ENCODE measurements at regions not wholly inside any gene's neighbourhood (a gene's known extent, or its start where the extent isn't known, plus 50 kb on each side); places are given as distances from the start of the nearest gene placed in this dataset.

DNA sequence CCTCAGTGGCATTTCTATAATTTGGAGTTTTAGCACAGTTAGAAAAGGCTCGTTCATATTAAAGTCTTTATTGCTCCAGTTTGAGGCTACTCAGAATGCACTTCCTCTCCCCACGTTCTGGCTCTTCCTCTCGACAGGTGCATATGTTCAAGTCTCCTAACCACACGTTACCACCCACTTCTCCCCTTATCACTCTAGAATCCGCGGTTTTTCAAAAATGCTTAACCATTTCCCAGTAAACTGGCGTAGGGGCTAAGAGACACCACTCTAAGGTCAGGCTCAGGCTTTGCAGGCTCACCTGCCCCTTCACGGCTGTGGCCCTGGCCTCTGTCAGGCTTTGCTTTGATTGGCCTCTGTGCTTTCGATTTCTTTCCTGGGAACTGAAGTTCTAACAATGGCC, 383.6 kb downstream of the GLRX3 start:
- Histone ChIP-seq H3K27me3 (ENCODE audit: control insufficient read depth, insufficient read depth, low read length) (no peaks in the 10 kb centered on the region), H3K36me3 (ENCODE audit: control insufficient read depth in 2 of 3, insufficient read depth in 3 of 3, low read length in 3 of 3) (no peaks in the 10 kb centered on the region), H3K9me3 (ENCODE audit: control insufficient read depth in 2 of 3, insufficient read depth in 1 of 3, low read length in 3 of 3) (no peaks in the 10 kb centered on the region), H3K27ac (ENCODE audit: low read depth in 2 of 2, low read length in 2 of 2) (no peak overlapping the region), H3K4me3 (ENCODE audit: low read length in 3 of 3) (no peak overlapping the region), H3K9ac (ENCODE audit: low read length in 3 of 3) (no peak overlapping the region), H3K4me1 (ENCODE audit: control insufficient read depth in 2 of 3, insufficient read depth in 2 of 3, low read depth in 1 of 3, low read length in 3 of 3) (no peaks in the 10 kb centered on the region)
- intact Hi-C loops (cut with DNase I) = no loop called here
- TF ChIP-seq, protein P1, sequence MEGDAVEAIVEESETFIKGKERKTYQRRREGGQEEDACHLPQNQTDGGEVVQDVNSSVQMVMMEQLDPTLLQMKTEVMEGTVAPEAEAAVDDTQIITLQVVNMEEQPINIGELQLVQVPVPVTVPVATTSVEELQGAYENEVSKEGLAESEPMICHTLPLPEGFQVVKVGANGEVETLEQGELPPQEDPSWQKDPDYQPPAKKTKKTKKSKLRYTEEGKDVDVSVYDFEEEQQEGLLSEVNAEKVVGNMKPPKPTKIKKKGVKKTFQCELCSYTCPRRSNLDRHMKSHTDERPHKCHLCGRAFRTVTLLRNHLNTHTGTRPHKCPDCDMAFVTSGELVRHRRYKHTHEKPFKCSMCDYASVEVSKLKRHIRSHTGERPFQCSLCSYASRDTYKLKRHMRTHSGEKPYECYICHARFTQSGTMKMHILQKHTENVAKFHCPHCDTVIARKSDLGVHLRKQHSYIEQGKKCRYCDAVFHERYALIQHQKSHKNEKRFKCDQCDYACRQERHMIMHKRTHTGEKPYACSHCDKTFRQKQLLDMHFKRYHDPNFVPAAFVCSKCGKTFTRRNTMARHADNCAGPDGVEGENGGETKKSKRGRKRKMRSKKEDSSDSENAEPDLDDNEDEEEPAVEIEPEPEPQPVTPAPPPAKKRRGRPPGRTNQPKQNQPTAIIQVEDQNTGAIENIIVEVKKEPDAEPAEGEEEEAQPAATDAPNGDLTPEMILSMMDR (IDR thresholded peaks at IDR 0.05; ENCODE audit: borderline replicate concordance, extremely low read depth, insufficient read depth) = no peak
- DNase-seq = no peak
- no peak for FAIRE-seq

DNA sequence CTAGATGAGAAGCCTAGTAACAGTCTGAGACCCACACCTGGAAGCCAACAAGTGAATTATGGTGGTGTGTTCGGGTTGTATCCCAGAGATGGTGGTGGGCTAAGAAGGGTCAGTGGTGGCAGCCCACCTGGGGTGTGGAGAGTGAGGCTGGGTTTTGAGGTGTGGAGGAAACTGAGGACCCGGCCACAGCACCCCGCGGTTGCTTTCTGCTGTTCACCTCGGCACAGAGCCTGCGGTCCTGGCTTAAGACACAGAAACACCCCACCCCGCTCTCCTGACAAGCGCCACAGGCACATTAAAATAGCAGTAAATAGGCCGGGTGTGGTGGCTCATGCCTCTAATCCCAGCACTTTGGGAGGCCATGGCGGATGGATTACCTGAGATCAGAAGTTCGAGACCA, 395.1 kb downstream of the GLRX3 start:
- DNase-seq (no peak), FAIRE-seq (no peak)
- no peaks in the 10 kb centered on the region for H3K4me1 ChIP-seq (ENCODE audit: control insufficient read depth in 2 of 3, insufficient read depth in 2 of 3, low read depth in 1 of 3, low read length in 3 of 3)
- no peak overlapping the region for H3K4me3 ChIP-seq (ENCODE audit: low read length in 3 of 3)
- TF ChIP-seq, protein P1 (IDR thresholded peaks at IDR 0.05; ENCODE audit: borderline replicate concordance, extremely low read depth, insufficient read depth) = no peak
- no peak overlapping the region for H3K9ac ChIP-seq (ENCODE audit: low read length in 3 of 3)
- H3K27ac ChIP-seq (ENCODE audit: low read depth in 2 of 2, low read length in 2 of 2) = no peak overlapping the region
- no peaks in the 10 kb centered on the region for H3K9me3 ChIP-seq (ENCODE audit: control insufficient read depth in 2 of 3, insufficient read depth in 1 of 3, low read length in 3 of 3)
- H3K36me3 ChIP-seq (ENCODE audit: control insufficient read depth in 2 of 3, insufficient read depth in 3 of 3, low read length in 3 of 3) = no peaks in the 10 kb centered on the region
- intact Hi-C loops (cut with DNase I) = no loop called here
- H3K27me3 ChIP-seq (ENCODE audit: control insufficient read depth, insufficient read depth, low read length) = no peaks in the 10 kb centered on the region

DNA sequence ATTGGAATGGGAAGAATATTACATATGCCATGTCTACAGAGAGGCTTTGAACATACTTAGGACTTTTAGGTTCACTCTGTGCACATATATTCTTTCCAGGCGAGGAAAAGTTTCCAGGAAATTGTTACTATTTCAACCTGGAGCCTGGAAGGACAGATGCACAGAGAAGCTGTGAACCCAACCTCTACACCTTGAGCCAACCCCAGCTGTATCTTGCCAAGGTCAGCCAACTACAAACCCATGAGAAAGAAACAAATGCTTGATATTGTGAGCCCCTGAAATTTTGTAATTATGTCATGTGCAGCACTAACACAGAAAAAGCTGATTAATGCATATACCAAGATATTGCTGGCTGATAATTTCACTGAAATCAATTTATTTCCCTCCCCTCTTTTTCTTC, 404.9 kb downstream of the GLRX3 start:
- DNase-seq (no peak), FAIRE-seq (no peak)
- H3K4me1 ChIP-seq (ENCODE audit: control insufficient read depth in 2 of 3, insufficient read depth in 2 of 3, low read depth in 1 of 3, low read length in 3 of 3) = no peaks in the 10 kb centered on the region
- TF ChIP-seq, protein P1 (IDR thresholded peaks at IDR 0.05; ENCODE audit: borderline replicate concordance, extremely low read depth, insufficient read depth) = no peak
- no peaks in the 10 kb centered on the region for H3K36me3 ChIP-seq (ENCODE audit: control insufficient read depth in 2 of 3, insufficient read depth in 3 of 3, low read length in 3 of 3)
- no peak overlapping the region for H3K9ac ChIP-seq (ENCODE audit: low read length in 3 of 3)
- intact Hi-C loops (cut with DNase I) = no loop called here
- H3K27me3 ChIP-seq (ENCODE audit: control insufficient read depth, insufficient read depth, low read length) = no peaks in the 10 kb centered on the region
- H3K27ac ChIP-seq (ENCODE audit: low read depth in 2 of 2, low read length in 2 of 2) = no peak overlapping the region
- no peak overlapping the region for H3K4me3 ChIP-seq (ENCODE audit: low read length in 3 of 3)
- no peaks in the 10 kb centered on the region for H3K9me3 ChIP-seq (ENCODE audit: control insufficient read depth in 2 of 3, insufficient read depth in 1 of 3, low read length in 3 of 3)

DNA sequence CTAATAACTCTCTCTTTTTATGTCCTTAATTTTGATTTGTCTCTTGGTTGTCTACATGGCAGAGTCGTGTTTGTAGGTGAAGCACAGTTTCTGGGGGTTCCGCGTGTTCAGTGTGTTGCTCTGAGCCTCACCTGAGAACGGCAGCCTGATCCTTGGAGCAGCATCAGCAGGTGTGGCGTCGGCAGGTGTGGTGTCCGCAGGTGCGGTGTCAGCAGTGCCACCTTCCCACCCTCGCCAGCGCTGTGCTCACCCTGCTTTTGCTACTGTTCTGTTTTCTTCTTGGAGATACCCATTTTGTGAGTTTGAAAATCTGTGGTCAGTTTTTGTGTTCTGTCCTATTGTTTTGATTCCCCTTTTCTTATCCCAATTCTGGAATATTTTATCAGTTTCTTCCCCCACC, 406.6 kb downstream of the GLRX3 start:
- no peak overlapping the region for H3K9ac ChIP-seq (ENCODE audit: low read length in 3 of 3)
- intact Hi-C loops (cut with DNase I) = no loop called here
- TF ChIP-seq, protein P1 (IDR thresholded peaks at IDR 0.05; ENCODE audit: borderline replicate concordance, extremely low read depth, insufficient read depth) = no peak

More for the DNA sequence above, 406.6 kb downstream of the GLRX3 start:
- Histone ChIP-seq H3K36me3 (ENCODE audit: control insufficient read depth in 2 of 3, insufficient read depth in 3 of 3, low read length in 3 of 3) (no peaks in the 10 kb centered on the region), H3K4me3 (ENCODE audit: low read length in 3 of 3) (no peak overlapping the region), H3K27me3 (ENCODE audit: control insufficient read depth, insufficient read depth, low read length) (no peaks in the 10 kb centered on the region), H3K9me3 (ENCODE audit: control insufficient read depth in 2 of 3, insufficient read depth in 1 of 3, low read length in 3 of 3) (no peaks in the 10 kb centered on the region), H3K4me1 (ENCODE audit: control insufficient read depth in 2 of 3, insufficient read depth in 2 of 3, low read depth in 1 of 3, low read length in 3 of 3) (no peaks in the 10 kb centered on the region), H3K27ac (ENCODE audit: low read depth in 2 of 2, low read length in 2 of 2) (no peak overlapping the region)
- no peak for DNase-seq
- no peak for FAIRE-seq
